GM21717 (cell line): ENCODE measurements at regions not wholly inside any gene's neighbourhood (a gene's known extent, or its start where the extent isn't known, plus 50 kb on each side); places are given as distances from the start of the nearest gene placed in this dataset.
"Not testable (repeated sequence)": the region's sequence is repeated elsewhere in the genome, so short reads cannot be mapped to it uniquely, and the experiment has no call there.

Experiments
- ATAC-seq: cut with Tn5 transposase; IDR thresholded peaks from one replicate; pipeline ENCODE4 v1.9.1; 2021; ENCODE audit warnings: mild to moderate bottlenecking, moderate library complexity; ENCODE audit not compliant: unreplicated experiment

- ATAC-seq = no peak
Observed at GRCh38 chr6:67882436-67883311, 752.4 kb upstream of the ADGRB3 start.

- no peak for ATAC-seq
Observed at GRCh38 chr6:67881706-67882065, 753.4 kb upstream of the ADGRB3 start.

GRCh38 chr6:67880939-67881705, 754.0 kb upstream of the ADGRB3 start:
- ATAC-seq = no peak

- not testable (repeated sequence) for ATAC-seq
Observed at GRCh38 chr6:67880343-67880742, 754.7 kb upstream of the ADGRB3 start.

GRCh38 chr6:67879928-67880327, 755.2 kb upstream of the ADGRB3 start:
- ATAC-seq = not testable (repeated sequence)

GRCh38 chr6:67879105-67879904, 755.8 kb upstream of the ADGRB3 start:
- ATAC-seq = not testable (repeated sequence)

- not testable (repeated sequence) for ATAC-seq
Observed at GRCh38 chr6:67878216-67878615, 756.9 kb upstream of the ADGRB3 start.

GRCh38 chr6:67877288-67877687, 757.8 kb upstream of the ADGRB3 start:
- ATAC-seq = no peak

- ATAC-seq = no peak
Observed at GRCh38 chr6:67875877-67876383, 759.2 kb upstream of the ADGRB3 start.

GRCh38 chr6:67870321-67870720, 764.8 kb upstream of the ADGRB3 start:
- ATAC-seq = no peak

- ATAC-seq = no peak
Observed at GRCh38 chr6:67863346-67863745, 771.7 kb upstream of the ADGRB3 start.

- no peak for ATAC-seq
Observed at GRCh38 chr6:67854098-67854497, 781.0 kb upstream of the ADGRB3 start.

- no peak for ATAC-seq
Observed at GRCh38 chr6:67839818-67840217, 795.3 kb upstream of the ADGRB3 start.

GRCh38 chr6:67825201-67825895, 809.7 kb upstream of the ADGRB3 start:
- no peak for ATAC-seq

GRCh38 chr6:67818322-67818721, 816.8 kb upstream of the ADGRB3 start:
- ATAC-seq = no peak

GRCh38 chr6:67815623-67816022, 819.5 kb upstream of the ADGRB3 start:
- no peak for ATAC-seq

- ATAC-seq = no peak
Observed at GRCh38 chr6:67814262-67814661, 820.8 kb upstream of the ADGRB3 start.

- ATAC-seq = no peak
Observed at GRCh38 chr6:67812693-67813092, 822.4 kb upstream of the ADGRB3 start.

- no peak for ATAC-seq
Observed at GRCh38 chr6:67812125-67812524, 823.0 kb upstream of the ADGRB3 start.

GRCh38 chr6:67811239-67812037, 823.6 kb upstream of the ADGRB3 start:
- no peak for ATAC-seq
